ACHN (cell line): ENCODE measurements at regions not wholly inside any gene's neighbourhood (a gene's known extent, or its start where the extent isn't known, plus 50 kb on each side); places are given as distances from the start of the nearest gene placed in this dataset.

Source experiments
- DNase-seq: peaks from one replicate; pipeline ENCODE4 v3.0.0-alpha.2; 2015
- in situ Hi-C: cut with HindIII; loops from 2 replicates; pipeline ENCODE4 v1.10.0; 2017; ENCODE audit warnings: low sequenced_read_pairs, low pct_ligation_motif_present, low pct_unique_long_range_greater_than_20kb

DNA sequence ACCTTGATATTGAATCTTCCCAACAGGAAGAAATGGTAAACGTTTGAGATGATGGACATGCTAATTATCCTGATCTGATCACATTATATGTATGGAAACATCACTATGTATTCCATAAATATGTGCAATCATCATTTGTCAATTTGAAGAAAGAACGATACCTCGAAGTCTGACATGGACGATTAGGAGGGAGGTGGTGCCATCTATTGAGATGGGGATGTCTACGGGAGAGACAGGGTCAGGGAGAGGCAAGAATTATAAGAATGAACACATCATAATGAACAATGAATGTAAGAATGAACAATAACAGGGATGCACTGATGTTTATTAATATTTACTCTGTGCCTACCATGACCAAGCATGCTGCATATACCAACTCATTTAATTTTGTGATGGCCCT, 93.7 kb upstream of the SOD3 start:
- in situ Hi-C loops, result no loop called here
- DNase-seq, result no peak

- in situ Hi-C loops, result no loop called here
- no peak for DNase-seq
These were observed 93.1 kb upstream of the SOD3 start for GRCh38 chr4:24702281-24702680.

- no peak for DNase-seq
- in situ Hi-C loops, result no loop called here
These were observed 92.1 kb upstream of the SOD3 start for GRCh38 chr4:24703298-24703697.

DNA sequence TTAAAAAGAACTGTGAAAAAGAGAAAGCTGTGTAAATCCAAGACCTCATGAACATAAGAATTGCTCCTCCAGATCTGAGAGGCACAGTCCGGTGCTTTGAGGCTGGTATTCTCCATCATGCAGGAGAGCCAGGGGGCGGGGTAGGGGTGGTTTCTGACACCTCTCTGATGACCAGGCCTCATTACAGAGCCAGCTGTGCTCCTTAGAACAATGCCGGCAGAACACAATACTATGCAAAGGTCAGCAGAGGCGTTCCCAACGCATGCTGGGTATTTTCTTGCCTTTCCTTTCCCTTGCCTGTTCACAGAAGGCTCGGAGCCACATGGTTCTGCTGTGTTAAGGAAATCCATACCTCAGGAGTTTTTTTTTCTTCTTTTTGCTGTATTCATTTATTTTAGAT, 91.2 kb upstream of the SOD3 start:
- DNase-seq, result no peak
- in situ Hi-C loops, result no loop called here

DNA sequence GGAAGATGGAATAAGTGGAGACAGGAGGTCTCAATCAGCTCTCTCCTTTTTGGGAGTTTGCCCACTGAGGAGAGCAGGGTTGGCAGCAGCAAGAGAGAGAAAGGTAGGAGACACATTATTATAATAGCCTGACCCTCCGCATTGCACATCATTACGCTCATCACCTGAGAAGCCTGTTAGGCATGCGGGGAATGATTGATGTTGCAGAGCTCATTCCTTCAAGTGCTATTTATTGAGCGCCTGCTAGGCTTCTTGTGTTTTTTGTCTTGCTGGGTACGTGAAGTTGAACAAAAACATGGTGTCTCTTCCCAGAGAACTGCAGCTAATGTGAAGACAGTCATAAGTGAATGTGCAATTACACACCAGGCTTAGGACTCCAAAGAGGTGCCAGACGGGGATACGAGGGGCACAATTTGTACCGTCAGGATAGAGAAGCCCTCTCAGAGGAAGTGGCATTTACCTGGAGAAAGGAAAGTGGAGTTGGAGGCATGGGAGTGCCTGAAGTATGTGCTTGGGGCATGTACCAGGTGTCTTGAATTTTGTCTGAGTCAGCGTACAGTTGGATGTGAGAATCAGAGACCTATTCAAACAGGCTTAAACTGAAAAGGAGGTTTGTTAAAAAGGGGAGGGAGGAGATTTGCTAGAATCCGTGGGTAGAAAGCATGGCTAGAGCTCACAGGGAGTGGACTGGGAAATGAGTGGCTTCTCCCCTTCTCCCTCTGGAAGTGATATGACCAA, 90.2 kb upstream of the SOD3 start:
- no peak for DNase-seq
- in situ Hi-C loops, result no loop called here

DNA sequence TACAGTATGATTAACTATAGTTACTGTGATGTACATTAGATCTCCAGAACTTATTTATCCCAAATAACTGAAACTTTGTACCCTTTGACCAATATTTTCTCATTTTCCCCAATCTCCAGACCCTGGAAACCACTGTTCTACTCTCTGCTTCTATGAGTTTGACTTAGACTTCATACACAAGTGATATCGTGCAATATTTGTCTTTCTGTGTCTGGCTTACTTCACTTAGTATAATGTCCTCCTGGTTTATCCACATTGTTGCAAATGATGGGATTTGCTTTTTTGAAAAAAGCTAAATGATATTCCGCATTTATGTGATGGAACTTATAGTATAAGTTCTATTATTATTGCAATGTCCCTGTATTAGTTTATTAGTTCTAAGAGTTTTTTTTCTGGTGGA, 81.8 kb upstream of the SOD3 start:
- DNase-seq, result no peak
- in situ Hi-C loops, result no loop called here

DNA sequence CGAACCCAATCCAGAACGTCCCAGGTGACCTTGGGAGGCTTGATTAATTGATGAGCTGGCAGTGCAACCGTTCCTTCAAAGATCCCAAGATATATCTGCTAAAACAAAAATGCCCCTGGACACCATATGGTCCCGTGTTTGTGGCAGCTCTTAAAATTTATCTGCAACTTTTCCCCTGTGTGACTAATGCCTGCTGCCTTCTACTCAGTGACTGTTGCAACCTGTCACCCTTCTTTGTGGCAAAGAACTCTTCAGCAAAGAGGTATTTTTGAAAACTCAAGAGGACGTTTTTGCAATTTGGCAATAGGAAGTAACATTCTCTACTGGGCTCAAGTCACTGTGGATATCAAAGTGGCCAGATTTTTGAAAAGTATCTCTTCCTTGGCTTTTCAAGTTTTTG, 75.8 kb upstream of the SOD3 start:
- in situ Hi-C loops, result no loop called here
- no peak for DNase-seq

- DNase-seq, result no peak
- in situ Hi-C loops, result no loop called here
These were observed 74.9 kb upstream of the SOD3 start for GRCh38 chr4:24720436-24720835.

- no peak for DNase-seq
- in situ Hi-C loops, result no loop called here
These were observed 74.4 kb upstream of the SOD3 start for GRCh38 chr4:24720979-24721378.

DNA sequence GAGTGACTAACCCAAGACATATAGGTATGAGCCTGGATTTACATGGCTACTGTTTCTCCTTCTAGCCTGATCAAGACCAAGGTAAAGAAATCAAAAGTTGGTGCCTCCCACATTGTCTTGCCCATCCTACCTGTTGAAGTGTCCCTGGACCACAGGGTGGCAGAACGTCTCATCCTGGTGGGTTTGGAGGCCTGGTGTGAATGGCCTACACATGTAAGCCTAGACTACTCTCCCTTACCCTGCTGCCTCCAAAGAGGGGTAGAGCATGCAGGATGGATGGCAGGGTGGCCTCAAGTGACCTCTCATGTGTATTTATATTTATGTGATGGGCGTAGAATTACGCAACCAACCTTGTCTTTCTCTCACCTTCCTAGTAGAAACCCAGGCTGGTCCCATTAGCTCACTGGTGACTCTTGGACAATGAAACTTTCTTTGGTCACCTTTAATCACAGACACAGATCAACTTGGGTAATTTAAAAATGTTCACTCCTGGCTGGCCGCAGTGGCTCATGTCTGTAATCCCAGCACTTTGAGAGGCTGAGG, 73.3 kb upstream of the SOD3 start:
- in situ Hi-C loops, result no loop called here
- no peak for DNase-seq

DNA sequence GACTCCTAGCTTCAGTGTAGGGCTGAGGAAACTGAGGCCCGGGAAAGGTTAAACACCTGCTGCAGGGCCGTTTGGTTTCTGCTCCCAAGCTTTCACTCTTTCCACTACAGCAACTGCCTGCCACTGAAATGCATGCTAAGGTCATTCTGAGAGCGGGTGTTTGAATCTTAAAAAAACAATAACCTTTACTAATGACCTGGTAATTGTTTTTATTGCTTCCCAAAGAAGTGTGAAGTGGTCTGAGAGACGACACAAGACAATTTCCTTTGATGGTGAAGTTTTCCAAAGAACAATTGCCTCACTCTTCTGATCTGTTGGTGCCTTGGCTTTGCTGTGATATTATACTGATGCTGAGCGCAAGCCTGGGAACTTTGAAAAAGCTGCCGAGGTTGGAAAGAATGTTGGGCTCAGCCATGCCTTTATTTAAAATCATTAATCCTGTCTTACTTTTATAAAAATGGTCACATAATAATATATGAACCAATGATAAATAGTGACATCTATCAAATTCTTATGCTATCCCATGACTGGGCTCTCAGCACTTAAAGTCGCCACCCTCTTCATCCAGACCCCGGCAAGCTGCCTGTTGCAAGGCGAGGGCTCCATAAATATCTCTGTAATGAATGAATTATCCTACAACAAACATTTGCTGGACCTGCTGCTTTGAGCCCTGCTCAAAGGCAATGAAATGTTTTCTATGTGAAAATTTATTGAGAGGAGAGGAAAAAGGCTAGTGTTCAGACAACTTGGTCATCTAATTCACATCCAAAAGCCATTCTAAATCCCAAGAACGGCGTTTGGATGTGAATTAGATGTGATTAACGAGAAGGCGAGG, 67.8 kb upstream of the SOD3 start:
- in situ Hi-C loops, result no loop called here
- DNase-seq, result no peak

DNA sequence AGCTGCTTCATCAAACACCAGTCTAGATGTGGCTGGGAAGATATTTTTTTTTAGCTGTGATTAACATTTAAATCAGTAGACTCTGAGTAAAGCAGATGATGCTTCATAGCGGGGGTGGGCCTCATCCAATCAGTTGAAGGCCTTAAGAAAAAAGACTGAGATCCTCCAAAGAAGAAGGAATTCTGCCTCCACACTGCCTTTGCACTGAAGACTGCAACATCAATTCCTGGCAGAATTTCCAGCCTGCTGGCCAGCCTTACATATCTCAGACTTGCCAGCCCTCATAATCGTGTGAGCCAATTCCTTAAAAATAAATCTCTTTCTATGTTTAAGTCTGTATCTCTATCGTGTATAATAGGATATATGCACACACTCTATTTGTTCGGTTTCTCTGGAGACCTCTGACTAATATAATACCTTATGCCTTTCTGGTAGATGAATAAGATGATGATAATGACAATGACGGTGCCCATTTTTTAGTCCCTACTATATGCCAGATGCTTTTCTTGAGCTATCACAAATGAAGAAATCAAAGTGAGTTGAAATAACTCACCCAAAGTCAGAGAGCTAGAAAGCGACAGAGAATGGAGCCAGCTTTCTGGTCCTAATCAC, 66.1 kb upstream of the SOD3 start:
- in situ Hi-C loops, result no loop called here
- no peak for DNase-seq

- in situ Hi-C loops, result no loop called here
- no peak for DNase-seq
These were observed 64.9 kb upstream of the SOD3 start for GRCh38 chr4:24730256-24731001.

- DNase-seq, result no peak
- in situ Hi-C loops, result no loop called here
These were observed 63.9 kb upstream of the SOD3 start for GRCh38 chr4:24731448-24731847.

DNA sequence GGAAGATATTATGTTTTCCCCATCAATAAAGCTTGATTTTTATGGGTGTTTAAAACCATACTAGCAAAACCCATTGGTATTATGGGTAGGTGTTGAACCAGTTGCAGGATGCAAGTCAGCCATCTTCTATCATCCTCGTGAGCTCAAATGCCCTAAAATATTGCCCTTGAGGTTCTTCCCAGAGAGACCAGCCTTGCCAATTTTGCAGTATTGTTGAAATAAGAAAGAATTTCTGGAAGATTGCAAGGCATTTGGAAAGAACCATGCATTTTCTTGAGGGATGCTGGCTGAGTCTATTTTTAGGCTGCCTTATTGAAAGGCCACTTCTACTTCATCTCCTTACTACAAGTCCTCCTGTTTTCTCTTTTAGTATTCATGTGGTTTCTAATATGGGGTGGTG, 60.9 kb upstream of the SOD3 start:
- no peak for DNase-seq
- in situ Hi-C loops, result no loop called here

GRCh38 chr4:24736066-24736465, 59.3 kb upstream of the SOD3 start:
- DNase-seq, result peak; percentile 11
- in situ Hi-C loops, result no loop called here

- DNase-seq, result no peak
- in situ Hi-C loops, result no loop called here
These were observed 53.5 kb upstream of the SOD3 start for GRCh38 chr4:24741910-24742309.

- in situ Hi-C loops, result no loop called here
- no peak for DNase-seq
These were observed 53.0 kb upstream of the SOD3 start for GRCh38 chr4:24742335-24742734.

- in situ Hi-C loops, result no loop called here
- DNase-seq, result no peak
These were observed 52.6 kb upstream of the SOD3 start for GRCh38 chr4:24742773-24743172.
